ENCODE measurements at regions not wholly inside any gene's neighbourhood (a gene's known extent, or its start where the extent isn't known, plus 50 kb on each side); places are given as distances from the start of the nearest gene placed in this dataset.
A peak's percentile ranks its signal among the peaks of the same experiment; 100 is the strongest.

- DNase-seq (ENCODE audit: low read depth) = no peak
Measured at GRCh38 chr10:129095680-129096064, 371.4 kb upstream of the MGMT start.

DNA sequence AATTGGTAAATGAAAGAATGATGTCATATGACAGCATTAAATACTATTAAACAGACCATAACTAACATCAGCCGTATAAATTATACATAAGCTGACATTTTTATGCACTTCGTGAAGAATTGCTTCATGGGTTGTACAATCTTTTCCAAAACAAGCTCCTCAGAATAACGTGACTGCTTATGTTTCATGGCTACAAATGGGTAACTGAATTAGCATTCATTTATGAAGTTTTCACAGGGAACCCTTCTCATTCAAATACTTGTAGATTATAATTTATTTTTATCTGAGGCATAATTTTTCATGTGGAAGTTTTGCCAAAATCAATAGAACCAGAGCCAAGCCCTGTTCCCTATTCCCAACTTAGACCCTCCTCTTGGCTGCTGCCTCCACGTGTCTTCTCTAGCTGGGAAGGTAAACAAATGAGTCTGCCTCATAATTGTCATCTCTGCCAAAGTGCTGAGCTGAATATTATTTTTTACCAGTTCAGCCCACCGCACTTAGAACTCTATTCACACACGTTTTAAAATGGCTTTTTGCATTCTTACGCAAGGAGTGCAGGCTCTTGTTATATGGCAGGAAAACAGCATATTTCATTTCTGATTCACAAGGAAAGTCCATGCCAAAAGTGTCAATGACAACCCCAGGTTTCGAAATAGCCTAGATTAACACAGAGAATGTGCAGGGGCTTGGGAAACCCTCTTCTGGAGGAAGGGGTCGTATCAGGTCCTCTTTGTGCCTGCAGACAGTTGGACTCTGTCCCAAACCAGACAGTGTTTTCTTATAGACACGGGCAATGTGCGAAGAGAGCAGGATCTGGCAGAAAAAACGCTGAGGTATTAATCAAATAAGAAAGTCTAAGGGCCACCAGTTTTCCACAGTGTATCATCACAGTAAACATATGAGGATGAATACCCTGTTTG, 370.7 kb upstream of the MGMT start:
- DNase-seq (ENCODE audit: low read depth) = peak; percentile 24

GRCh38 chr10:129097776-129098330, 369.2 kb upstream of the MGMT start:
- DNase-seq (ENCODE audit: low read depth) = no peak

GRCh38 chr10:129098517-129098916, 368.5 kb upstream of the MGMT start:
- DNase-seq (ENCODE audit: low read depth) = no peak

DNA sequence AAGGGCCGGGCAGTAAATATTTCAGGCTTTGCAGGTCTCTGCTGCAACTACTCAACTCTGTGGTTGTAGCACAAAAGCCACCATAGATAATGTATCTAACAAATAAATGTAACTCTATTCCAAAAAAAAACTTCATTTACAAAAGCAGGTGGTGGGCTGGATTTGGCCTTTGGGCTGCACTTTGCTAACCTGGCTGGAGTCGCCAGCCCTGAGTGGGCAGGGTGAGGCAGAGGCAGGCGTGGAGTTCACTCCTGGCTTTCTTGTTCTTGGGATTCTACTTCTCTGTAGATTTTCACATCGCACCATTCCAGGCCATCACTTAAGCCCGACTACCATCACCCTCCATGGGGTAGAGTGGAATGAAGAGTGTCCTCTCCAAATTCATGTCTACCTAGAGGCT, 367.6 kb upstream of the MGMT start:
- no peak for DNase-seq (ENCODE audit: low read depth)

DNA sequence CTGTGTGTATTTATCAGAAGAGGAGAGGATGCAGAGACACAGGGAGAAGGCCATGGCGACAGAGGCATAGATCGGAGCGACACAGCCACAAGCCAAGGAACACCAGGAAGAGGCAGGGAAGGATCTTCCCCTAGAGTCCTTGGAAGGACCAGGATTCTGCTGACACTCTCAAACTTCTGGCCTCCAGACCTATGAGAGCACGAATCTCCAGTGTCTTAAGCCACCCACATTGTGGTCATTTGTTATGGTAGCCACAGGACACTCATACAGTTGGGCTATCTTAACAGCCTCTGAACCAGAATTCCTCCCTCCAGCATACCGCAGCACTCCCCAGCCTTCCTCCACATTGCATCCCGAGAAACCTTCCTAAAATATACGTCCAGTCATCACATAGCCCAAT, 367.0 kb upstream of the MGMT start:
- no peak for DNase-seq (ENCODE audit: low read depth)

DNA sequence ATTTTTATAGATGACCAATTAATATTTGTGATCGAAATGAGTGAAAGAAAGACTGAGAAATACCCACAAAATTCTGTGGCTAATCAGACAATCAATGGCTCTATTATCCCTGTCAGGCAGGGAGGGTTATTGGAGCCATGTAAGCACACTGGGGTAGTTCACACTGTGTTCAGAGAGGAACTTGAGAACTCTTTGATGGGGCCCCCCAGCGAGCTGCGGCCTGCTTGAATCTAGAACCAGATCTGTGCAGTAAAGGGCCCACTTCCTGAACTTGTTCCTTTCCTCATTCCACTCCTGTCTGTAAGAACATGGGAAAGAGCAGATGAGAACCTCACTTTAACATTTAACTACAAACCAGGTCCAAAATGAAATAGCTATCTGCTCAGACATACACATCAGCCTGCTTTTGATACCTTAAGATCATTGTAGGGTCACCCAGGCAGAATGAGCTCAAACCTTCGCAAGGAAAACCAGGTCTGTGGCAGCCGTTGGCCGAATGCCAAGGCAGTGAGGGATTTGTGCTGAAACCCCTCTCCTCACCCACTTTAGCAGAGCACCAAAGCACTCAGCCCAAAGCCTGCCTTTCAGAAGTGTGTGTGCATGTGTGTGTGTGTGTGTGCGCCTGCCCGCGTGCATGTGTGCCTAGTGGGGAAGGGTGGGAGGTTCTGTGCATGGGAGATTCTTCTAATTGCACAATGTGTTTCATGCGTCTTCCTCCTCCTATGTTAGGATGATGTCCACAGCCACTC, 365.6 kb upstream of the MGMT start:
- DNase-seq (ENCODE audit: low read depth) = no peak

DNA sequence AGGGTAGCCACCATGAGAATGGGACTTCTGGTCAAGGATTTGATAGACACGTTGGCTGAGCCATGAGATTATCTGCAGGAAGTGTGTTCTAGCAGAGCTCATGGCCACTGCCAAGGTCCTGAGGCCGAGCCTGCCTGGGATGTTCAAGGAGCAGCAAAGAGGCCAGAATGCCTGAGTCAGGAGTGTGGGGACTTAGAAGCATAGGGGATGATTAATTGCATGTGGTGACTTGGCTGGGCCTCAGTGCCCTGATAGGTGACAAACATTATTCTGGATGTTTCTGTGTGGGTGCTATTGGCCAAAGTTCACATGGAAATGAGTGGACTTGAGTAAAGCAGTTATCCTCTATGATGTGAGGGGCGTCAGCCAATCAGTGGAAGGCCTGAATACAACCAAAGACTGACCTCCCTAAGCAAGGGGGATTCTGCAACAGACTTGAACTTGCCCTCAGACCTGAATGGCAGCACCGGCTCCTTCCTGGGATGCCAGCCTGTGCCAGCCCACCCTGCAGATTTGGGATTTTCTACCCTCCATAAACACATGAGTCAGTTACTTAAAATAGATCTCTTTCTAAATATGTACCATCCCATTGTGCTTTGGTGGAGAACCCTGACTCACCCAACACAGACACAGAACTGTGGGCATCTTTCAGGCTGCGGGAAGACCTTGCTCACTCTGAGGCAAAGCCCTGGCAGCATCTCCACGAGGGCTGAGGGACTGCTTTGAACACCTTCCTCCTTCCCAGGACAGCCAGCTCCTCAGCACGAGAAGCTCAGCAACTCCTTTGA, 363.9 kb upstream of the MGMT start:
- no peak for DNase-seq (ENCODE audit: low read depth)

- DNase-seq (ENCODE audit: low read depth) = no peak
Measured at GRCh38 chr10:129104266-129105045, 362.6 kb upstream of the MGMT start.

DNA sequence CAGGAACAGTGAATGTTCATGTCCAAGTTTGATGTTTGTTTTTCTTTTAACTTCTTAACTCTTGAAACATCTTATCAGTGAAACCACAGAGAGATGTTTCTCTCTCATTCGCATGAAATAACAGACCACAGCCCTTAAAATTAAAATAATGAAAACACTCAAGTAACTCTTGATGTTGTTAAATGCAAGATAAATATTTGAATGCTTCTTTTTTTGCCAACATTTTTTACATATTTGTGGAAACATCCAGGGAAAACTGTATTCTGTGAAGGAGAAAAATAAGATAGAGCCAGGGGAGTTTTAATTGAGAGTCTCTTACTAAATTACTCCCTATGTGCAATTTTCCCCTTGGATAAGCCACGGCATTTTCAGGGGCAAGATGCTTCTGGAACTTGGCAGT, 361.8 kb upstream of the MGMT start:
- no peak for DNase-seq (ENCODE audit: low read depth)

GRCh38 chr10:129106314-129106713, 360.7 kb upstream of the MGMT start:
- DNase-seq (ENCODE audit: low read depth) = no peak

GRCh38 chr10:129107525-129107924, 359.5 kb upstream of the MGMT start:
- no peak for DNase-seq (ENCODE audit: low read depth)

DNA sequence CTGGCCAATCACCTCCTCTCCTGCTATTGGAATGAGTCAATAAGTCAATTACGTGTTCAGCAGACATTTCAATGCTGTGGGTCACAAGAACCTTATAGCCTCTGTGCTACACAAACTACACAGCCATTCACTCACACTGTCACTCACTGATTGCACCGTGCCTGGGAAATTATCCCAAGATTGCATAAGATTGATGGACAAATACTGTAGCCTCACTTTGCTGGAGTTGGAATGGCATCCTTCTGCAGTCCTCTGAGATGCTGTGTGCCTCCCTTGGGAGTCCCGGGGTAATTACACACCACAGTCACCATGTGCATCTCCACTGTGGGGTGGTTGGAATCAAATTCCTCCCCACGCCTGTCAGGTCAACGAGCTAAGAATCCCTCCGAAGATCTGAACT, 358.7 kb upstream of the MGMT start:
- no peak for DNase-seq (ENCODE audit: low read depth)

DNA sequence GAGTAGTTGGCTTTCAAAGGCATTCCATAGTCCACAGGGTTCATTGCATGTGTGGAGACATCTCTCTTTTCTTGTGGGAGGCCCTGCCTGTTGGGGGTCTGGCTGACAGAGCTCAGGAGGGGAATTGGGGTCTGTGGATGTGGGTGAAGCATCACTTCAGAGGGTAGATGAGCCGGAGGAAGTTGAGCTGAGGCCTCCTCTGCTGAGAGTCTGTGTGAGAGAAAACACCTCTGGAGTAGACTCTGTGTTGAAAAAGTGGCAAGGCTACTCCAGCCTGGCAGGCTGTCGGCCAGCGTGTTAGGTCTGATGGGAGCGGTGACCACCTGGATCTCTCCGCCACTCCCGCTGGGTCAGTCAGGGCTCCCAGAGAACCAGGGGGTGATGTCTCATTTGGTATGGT, 358.0 kb upstream of the MGMT start:
- no peak for DNase-seq (ENCODE audit: low read depth)

GRCh38 chr10:129110780-129111179, 356.3 kb upstream of the MGMT start:
- DNase-seq (ENCODE audit: low read depth) = no peak

DNA sequence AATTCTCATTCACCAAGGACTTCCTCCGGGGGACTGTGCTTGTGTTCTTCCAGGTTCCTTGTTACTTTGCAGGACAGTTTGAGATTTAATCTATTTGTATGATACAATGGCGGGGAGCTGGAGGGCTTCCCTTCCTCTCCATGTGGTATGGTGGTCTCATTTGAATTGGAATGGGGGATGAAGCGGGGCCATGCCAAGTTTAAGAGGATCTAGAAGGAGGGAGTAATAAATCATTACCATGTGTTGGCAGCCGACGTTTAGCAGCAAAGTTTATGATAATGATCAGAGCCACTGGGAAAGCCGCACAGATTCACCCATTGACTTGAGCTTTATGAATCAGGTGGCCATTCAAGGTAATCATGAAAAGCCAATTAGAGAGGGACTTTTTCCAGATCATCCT, 355.1 kb upstream of the MGMT start:
- DNase-seq (ENCODE audit: low read depth) = no peak

- DNase-seq (ENCODE audit: low read depth) = no peak
Measured at GRCh38 chr10:129114588-129114987, 352.5 kb upstream of the MGMT start.

DNA sequence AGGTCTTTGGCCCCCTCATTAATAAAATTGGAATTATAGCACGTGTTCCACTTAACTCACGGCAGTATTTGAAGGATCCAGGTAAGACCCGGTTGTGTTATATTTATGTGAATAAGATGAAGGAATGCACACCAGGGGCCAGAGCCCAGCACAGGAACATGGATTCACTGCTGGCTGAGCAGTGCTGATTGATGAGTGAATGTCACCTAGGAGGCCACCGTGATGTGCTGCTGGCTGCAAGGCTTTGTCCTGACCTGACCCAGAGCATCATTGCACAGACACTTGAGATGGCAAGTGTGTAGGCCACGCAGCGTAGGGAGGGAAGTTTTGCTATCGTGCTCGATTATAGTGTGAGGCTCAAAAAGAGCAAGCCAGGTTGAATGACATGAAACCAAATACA, 350.7 kb upstream of the MGMT start:
- no peak for DNase-seq (ENCODE audit: low read depth)

DNA sequence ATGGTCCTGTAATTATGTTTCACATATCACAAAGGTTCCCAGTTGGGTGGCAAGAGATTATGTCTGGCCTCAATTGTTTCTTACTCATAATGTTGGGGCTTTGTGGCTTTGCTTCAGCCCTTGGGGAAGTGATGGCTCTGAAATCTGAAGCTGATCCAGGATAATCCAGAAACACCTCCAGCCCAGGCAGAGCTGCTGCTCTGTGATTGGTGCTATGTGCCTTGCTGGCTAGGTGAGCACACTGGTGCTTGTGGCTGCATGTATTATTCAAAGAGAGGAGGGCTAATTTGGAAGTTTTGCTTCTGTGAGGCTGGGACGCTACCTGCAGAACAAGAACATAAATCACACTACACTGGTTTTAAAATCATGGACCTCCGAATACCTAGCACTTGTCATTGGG, 346.6 kb upstream of the MGMT start:
- DNase-seq (ENCODE audit: low read depth) = no peak

DNA sequence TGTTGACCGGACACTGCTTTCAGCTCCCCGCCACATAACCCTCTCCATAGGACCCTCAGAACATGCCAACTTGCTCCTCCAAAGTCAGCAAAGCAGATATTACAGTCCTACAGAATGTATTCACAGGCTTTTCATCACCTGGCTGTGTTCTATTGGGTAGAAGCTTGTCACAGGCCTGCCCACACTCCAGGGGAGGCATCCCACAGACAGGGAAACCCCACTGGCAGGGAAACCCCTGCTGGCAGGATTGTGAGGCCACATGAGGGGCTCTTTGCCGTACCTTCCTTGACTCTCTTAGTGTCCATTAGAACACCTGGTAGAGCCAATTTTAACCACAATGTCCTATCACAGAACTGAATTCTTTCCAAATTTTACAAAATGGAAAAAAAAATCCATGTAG, 344.2 kb upstream of the MGMT start:
- no peak for DNase-seq (ENCODE audit: low read depth)

DNA sequence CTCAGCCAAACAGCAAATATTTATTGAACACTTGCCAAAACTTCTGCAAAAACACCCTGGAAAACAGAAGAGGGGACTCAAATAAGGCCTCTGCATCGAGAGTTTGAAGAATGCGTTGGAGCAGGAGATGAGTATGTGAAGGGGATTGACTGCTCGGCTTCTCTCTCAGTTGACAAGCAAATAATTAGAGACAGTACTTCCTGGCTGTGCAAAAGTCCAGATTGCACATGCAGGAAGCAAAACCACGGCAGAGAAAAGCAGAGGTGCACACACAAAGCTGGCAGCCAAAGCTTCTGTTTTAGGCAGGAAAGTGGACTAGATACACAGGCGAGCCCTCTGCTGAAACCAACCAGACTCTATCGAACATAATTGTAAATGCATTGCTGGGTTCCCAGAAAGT, 343.6 kb upstream of the MGMT start:
- DNase-seq (ENCODE audit: low read depth) = no peak
